Activated naive CD8-positive, alpha-beta T cell treated with anti-CD3 and anti-CD28 coated beads, Interleukin-2, amount 50 U/mL, for 24 hours (primary cell): ENCODE measurements at regions not wholly inside any gene's neighbourhood (a gene's known extent, or its start where the extent isn't known, plus 50 kb on each side); places are given as distances from the start of the nearest gene placed in this dataset.

Experiments
- ATAC-seq: fragments of 150-1000 bp; cut with Tn5 transposase; one replicate; pipeline ENCODE4 v1.10.0; 2021
- DNase-seq: peaks from one replicate; pipeline ENCODE4 v3.0.0; 2021
- H3K27ac Mint-ChIP-seq: one replicate; pipeline ENCODE4 v1.8.0; 2021; ENCODE audit warnings: mild to moderate bottlenecking, mixed read lengths
- H3K27me3 Mint-ChIP-seq: one replicate; pipeline ENCODE4 v1.8.0; 2021; ENCODE audit warnings: mixed read lengths
- H3K36me3 Mint-ChIP-seq: one replicate; pipeline ENCODE4 v1.8.0; 2021; ENCODE audit warnings: low read depth, mixed read lengths
- H3K4me1 Mint-ChIP-seq: one replicate; pipeline ENCODE4 v1.8.0; 2021; ENCODE audit warnings: mixed read lengths
- H3K4me3 Mint-ChIP-seq: one replicate; pipeline ENCODE4 v1.8.0; 2021; ENCODE audit warnings: mild to moderate bottlenecking, moderate library complexity, mixed read lengths
- H3K9me3 Mint-ChIP-seq: one replicate; pipeline ENCODE4 v1.8.0; 2021; ENCODE audit warnings: mixed read lengths

DNA sequence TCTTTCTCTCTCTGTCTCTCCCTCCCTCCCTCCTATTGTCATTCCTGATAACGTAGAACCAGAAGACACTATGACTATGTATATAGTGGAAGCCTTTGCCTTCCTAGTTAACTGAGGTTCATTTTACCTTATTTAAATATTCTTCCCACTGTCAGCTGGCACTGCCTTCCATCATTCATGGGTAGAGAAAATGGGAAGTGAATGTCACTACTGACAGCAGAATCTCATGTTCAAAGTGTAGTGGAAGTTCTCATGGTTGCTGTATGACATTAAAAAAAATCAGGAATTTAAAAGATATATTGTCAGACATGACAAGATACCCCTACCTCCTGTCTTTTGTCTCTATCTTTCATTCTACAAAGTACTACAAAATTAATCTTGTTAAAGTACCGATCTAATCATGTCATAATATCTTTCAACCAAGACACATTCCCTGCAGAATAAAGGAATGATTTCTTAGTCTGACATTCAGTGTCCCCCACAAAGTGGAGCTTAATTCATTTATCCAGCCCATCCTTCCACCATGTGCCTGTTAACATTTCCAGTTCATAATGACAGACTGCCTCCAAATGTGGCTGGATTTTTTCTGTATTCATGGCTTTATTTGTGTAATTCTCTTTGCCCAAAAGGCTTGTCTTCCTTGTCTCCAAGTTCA is 250.1 kb upstream of the CDH20 start:
- Mint-ChIP-seq H3K36me3 (no peaks in the 10 kb centered on the region), H3K27ac (no peak overlapping the region), H3K27me3 (no peaks in the 10 kb centered on the region), H3K4me1 (no peaks in the 10 kb centered on the region), H3K9me3 (no peaks in the 10 kb centered on the region), H3K4me3 (no peak overlapping the region)
- ATAC-seq, result no peak
- no peak for DNase-seq

DNA sequence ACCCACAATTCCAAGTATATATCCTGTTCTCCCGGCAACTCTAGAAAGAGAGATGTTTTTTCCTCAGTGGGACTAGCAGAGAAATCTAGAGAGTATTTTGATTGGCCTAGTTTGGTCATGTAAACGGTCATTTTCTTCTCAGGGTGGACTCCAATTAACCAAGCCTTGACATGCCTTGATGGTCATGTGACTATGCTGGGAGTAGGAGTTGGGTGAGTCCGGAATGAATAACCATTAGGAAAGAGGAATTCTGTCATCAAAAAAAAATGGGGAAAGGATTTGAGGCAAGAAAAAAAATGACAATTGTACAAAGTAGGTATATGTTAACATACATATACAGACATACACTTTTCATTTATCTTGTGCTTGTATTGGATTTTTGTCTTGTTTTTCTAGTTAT is 248.2 kb upstream of the CDH20 start:
- ATAC-seq (no peak), DNase-seq (no peak)
- Mint-ChIP-seq H3K4me3 (no peak overlapping the region), H3K27me3 (no peaks in the 10 kb centered on the region), H3K4me1 (no peaks in the 10 kb centered on the region), H3K36me3 (no peaks in the 10 kb centered on the region), H3K27ac (no peak overlapping the region), H3K9me3 (no peaks in the 10 kb centered on the region)

DNA sequence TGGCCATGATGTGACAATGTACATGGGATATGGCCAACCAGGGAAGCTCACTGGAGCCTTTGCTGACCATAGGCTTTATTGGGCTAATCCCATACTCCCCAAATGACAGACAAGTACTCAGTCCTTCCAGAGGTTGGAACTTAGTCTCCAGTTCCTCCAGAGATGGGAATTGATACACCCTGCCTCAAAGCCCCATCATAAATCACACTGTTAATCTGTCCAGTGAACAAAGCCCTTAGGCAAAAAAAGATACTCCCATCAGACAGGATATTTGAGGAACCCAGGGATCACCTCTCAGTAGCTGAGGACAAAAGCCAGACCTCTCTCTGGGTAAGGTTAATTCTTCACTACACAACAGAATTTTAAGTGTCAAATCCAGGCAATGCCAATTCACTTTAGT is 247.5 kb upstream of the CDH20 start:
- DNase-seq, result no peak
- no peak for ATAC-seq
- H3K27ac Mint-ChIP-seq, result no peak overlapping the region
- H3K36me3 Mint-ChIP-seq, result no peaks in the 10 kb centered on the region
- no peaks in the 10 kb centered on the region for H3K9me3 Mint-ChIP-seq
- no peaks in the 10 kb centered on the region for H3K27me3 Mint-ChIP-seq
- H3K4me3 Mint-ChIP-seq, result no peak overlapping the region
- no peaks in the 10 kb centered on the region for H3K4me1 Mint-ChIP-seq

DNA sequence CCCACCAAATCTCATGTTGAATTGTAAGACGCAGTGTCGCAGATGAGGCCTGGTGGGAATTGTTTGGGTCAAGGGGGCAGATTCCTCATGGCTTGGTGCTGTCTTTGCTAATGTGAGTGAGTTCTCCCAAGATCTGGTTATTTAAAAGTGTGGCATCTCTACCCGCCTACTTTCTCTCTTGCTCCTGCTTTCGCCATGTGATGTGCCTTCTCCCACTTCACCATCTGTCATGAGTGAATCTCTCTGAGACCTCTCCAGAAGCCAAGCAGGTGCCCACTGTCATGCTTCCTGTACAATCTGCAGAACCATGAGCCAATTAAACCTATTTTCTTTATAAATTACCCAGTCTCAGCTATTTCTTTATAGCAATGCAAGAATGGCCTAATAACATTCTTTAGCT is 246.6 kb upstream of the CDH20 start:
- Mint-ChIP-seq H3K36me3 (no peaks in the 10 kb centered on the region), H3K27ac (no peak overlapping the region), H3K4me1 (no peaks in the 10 kb centered on the region), H3K9me3 (no peaks in the 10 kb centered on the region), H3K4me3 (no peak overlapping the region), H3K27me3 (no peaks in the 10 kb centered on the region)
- no peak for DNase-seq
- ATAC-seq, result no peak

DNA sequence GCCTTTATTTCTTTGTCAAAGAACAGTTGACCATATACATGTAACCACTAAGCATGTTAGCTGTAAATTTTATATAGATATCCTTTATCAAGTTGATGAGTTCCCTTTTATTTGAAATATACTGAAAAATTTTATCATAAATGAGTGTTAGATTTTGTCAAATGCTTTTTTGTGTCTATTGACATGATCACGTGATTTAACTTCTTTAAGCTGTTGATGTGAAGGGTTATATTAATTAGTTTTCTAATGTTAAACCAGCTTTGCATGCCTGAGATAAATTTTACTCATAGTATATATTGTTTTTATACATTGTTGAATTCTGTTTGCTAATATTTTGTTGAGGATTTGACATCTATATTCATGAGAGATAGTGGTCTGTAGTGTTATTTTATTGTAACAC is 241.9 kb upstream of the CDH20 start:
- H3K4me1 Mint-ChIP-seq, result no peaks in the 10 kb centered on the region
- H3K27ac Mint-ChIP-seq, result no peak overlapping the region
- no peaks in the 10 kb centered on the region for H3K36me3 Mint-ChIP-seq
- no peaks in the 10 kb centered on the region for H3K9me3 Mint-ChIP-seq
- ATAC-seq (no peak), DNase-seq (no peak)
- H3K4me3 Mint-ChIP-seq, result no peak overlapping the region
- H3K27me3 Mint-ChIP-seq, result no peaks in the 10 kb centered on the region

DNA sequence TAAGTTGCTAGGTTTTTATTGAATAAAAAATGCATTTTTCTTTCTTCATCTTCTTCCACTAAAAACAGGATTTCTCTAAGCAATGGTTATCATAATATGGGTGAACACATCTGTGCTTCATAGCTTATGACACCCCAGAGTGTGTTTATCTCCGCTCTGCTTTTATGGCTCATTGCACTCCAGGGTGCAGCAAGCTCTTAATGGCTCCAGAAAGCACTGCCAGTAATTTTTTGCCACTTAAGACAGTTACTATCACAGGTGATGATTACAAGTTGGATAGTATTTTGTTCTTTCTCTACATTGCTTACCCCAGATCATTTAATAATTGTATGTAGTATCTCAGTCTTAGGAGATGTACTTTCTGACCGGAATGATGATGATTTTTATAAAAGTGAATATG is 239.3 kb upstream of the CDH20 start:
- no peaks in the 10 kb centered on the region for H3K4me1 Mint-ChIP-seq
- no peak overlapping the region for H3K4me3 Mint-ChIP-seq
- no peaks in the 10 kb centered on the region for H3K27me3 Mint-ChIP-seq
- ATAC-seq, result no peak
- no peak overlapping the region for H3K27ac Mint-ChIP-seq
- no peaks in the 10 kb centered on the region for H3K9me3 Mint-ChIP-seq
- no peak for DNase-seq
- H3K36me3 Mint-ChIP-seq, result no peaks in the 10 kb centered on the region

DNA sequence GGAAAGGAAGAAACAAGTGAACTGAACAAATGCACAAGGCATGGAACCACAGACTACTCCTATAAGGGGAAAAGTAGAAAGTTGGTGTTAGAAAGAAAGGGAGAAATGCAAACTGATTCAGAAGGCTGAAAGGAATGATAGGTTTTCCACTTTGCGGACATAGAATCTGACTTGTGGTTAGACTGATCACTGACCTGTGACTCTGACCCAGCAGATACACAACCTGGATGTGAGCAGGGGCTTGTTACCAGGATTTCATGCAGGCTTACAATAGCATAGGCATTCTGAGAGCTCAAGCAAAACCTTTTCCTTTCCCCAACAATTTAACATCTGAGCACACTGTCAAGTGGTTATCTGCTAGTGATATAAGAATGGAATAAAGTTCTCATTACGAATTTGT is 237.0 kb upstream of the CDH20 start:
- no peaks in the 10 kb centered on the region for H3K27me3 Mint-ChIP-seq
- H3K36me3 Mint-ChIP-seq, result no peaks in the 10 kb centered on the region
- no peak overlapping the region for H3K4me3 Mint-ChIP-seq
- no peak overlapping the region for H3K27ac Mint-ChIP-seq
- H3K9me3 Mint-ChIP-seq, result no peaks in the 10 kb centered on the region
- DNase-seq (no peak), ATAC-seq (no peak)
- H3K4me1 Mint-ChIP-seq, result no peaks in the 10 kb centered on the region

DNA sequence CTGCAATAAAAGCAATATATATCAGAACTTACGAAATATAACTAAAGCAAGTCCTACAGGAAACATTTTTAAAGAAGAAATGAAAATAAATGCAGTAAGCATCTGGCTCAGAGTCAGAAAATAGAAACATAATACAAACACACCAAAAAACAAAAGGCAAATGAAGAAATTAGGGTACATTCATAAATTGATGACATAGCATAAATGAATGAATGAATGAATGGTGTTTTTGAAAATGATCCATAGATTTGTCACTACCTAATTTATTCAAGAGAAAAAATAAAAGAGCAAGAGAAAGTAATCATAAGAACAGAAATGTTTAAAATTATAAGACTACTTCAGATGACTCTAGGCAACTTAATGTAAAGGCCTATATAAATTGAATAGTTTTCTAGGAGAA is 226.1 kb upstream of the CDH20 start:
- DNase-seq (no peak), ATAC-seq (no peak)
- Mint-ChIP-seq H3K4me1 (no peaks in the 10 kb centered on the region), H3K27ac (no peak overlapping the region), H3K36me3 (no peaks in the 10 kb centered on the region), H3K9me3 (peaks cover 5% of the 10 kb centered on the region), H3K27me3 (no peaks in the 10 kb centered on the region), H3K4me3 (no peak overlapping the region)

DNA sequence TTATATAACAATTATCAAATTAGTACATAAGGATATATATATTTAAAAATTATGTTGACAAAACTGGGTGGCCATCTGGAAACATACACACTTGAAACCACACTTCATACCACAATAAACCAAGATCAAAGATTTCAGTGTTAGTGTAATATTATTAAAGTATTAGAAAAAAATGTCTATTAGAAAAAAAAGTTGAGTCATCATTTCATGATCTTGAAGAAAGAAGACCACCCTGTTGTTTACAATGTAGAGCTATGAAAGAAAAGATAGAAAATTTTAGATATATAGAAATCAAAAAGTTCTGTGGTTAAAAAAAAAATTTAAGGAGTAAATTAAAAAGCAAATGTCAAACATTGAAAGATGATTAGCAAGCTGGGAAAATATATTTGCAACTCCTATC is 224.5 kb upstream of the CDH20 start:
- H3K36me3 Mint-ChIP-seq, result no peaks in the 10 kb centered on the region
- DNase-seq (no peak), ATAC-seq (no peak)
- no peak overlapping the region for H3K4me3 Mint-ChIP-seq
- peaks cover 5% of the 10 kb centered on the region for H3K9me3 Mint-ChIP-seq
- no peaks in the 10 kb centered on the region for H3K27me3 Mint-ChIP-seq
- no peaks in the 10 kb centered on the region for H3K4me1 Mint-ChIP-seq
- H3K27ac Mint-ChIP-seq, result no peak overlapping the region

DNA sequence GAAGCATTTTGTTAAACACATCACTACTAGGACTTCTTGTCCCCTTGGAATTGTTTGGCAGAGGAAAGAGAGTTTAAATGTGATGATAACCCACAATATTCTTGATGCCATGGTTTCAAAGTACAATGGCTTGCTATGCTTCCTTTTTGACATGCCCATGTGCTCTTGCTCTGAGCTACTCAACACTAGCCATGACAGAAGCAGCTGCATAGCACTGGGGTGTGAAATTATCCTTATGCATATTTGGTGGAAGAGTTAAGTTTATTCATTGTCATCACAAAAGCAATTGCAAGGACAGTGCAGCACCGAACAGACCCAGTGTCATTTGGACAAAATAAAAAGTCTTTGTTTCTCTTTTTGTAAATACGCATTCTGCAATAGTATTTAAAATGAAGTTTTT is 209.9 kb upstream of the CDH20 start:
- no peaks in the 10 kb centered on the region for H3K27me3 Mint-ChIP-seq
- no peaks in the 10 kb centered on the region for H3K9me3 Mint-ChIP-seq
- no peak for ATAC-seq
- no peak overlapping the region for H3K4me3 Mint-ChIP-seq
- H3K4me1 Mint-ChIP-seq, result no peaks in the 10 kb centered on the region
- H3K27ac Mint-ChIP-seq, result no peak overlapping the region
- DNase-seq, result no peak
- no peaks in the 10 kb centered on the region for H3K36me3 Mint-ChIP-seq

DNA sequence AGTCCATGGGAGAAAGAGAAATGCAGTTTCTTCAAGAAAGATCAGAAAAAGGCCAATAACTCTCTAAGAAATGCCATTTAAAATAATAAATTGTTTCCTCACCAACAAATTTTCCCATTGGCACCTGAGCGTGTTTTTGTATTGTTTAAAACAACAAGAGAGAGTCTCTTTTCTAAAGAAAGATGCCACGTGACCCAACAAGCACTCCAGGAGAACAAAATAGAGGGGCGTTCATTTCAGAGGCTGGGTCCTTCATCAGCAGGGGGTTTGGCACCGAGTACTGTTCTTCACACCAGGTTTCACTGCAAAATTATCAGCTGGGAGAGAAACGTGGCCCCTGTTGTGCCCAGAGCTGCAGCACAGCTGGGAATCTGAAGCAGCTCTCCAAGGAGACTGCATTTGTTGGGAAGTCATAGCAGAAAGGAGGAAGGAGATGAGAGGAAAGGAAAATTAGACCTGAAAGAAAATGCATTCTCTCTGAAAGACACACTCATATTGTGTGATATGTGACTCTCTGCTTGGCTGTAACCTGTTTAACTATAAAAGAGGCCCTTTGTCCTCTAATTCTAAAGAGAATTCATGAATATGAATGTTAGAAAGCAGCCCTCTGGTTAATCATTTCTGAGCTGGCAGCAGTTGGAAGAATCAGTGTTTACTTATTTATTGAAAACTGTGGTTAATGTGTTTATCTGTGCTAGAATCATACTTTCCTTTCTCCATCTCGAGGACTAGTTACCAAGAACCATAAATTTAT is 205.3 kb upstream of the CDH20 start:
- Mint-ChIP-seq H3K27ac (no peak overlapping the region), H3K36me3 (no peaks in the 10 kb centered on the region), H3K9me3 (no peaks in the 10 kb centered on the region), H3K27me3 (no peaks in the 10 kb centered on the region), H3K4me1 (no peaks in the 10 kb centered on the region), H3K4me3 (no peak overlapping the region)
- ATAC-seq, result no peak
- no peak for DNase-seq

DNA sequence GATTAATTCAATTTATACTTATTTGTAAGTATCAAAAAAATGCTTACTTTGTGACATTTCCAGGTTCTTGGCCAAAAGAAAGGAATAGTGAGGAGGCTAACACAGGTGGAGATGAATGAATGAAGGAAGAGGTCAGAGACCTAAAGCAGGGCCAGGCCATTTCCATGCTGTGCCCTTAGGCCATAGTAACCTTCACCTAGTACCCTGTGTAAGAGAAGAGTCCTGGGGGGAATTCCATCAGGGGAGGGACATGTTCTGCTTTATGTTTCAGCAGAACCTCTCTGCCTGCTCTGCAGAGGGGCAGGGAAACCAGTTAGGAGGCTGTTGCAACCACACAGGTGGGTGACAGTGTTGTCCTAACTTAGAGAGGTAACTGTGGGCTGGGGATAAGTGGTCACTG is 204.2 kb upstream of the CDH20 start:
- DNase-seq (no peak), ATAC-seq (no peak)
- H3K9me3 Mint-ChIP-seq, result no peaks in the 10 kb centered on the region
- H3K4me3 Mint-ChIP-seq, result no peak overlapping the region
- H3K27me3 Mint-ChIP-seq, result no peaks in the 10 kb centered on the region
- no peak overlapping the region for H3K27ac Mint-ChIP-seq
- no peaks in the 10 kb centered on the region for H3K4me1 Mint-ChIP-seq
- no peaks in the 10 kb centered on the region for H3K36me3 Mint-ChIP-seq

DNA sequence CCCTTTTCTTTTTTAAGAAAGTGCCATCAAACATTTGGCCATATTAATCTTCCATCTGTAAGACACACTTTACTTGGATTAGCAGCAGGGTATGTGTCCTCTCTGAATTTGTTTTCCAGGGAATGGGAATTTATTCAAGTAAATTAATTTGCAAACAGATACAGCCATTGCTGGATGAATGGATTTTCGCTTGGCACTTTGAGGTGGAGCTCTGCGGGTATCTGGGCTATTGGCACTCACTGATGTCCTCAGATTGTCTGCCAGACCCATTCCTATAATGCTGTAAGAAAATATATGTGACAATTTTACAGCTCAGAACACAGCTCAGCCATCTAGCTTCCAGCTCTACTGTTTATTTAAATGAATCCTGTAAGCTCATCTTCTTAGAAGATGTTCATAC is 201.2 kb upstream of the CDH20 start:
- H3K27me3 Mint-ChIP-seq, result no peaks in the 10 kb centered on the region
- DNase-seq, result no peak
- no peaks in the 10 kb centered on the region for H3K9me3 Mint-ChIP-seq
- H3K4me1 Mint-ChIP-seq, result no peaks in the 10 kb centered on the region
- no peaks in the 10 kb centered on the region for H3K36me3 Mint-ChIP-seq
- ATAC-seq, result no peak
- H3K4me3 Mint-ChIP-seq, result no peak overlapping the region
- H3K27ac Mint-ChIP-seq, result no peak overlapping the region

DNA sequence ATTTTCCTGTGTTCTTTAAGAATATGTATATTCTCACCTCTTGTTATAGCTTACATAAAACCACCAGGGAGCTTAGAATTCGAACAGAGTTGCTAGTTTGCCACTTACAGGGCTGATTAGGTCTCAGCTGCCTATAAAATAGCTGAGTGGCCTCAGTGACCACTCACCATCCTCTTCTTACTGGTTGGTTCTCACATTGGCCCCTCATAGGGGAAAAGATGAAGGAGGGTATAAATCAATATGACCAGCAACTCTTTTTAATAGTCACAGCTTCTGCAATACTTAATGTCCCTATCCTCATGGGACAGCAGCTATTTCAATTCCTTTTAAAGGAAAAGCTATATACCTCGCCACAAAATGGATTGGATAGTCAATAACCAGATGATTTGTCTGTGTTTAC is 199.4 kb upstream of the CDH20 start:
- ATAC-seq (no peak), DNase-seq (no peak)
- H3K27ac Mint-ChIP-seq, result no peak overlapping the region
- no peaks in the 10 kb centered on the region for H3K4me1 Mint-ChIP-seq
- H3K27me3 Mint-ChIP-seq, result no peaks in the 10 kb centered on the region
- H3K4me3 Mint-ChIP-seq, result no peak overlapping the region
- H3K9me3 Mint-ChIP-seq, result peaks cover 3% of the 10 kb centered on the region
- H3K36me3 Mint-ChIP-seq, result no peaks in the 10 kb centered on the region

DNA sequence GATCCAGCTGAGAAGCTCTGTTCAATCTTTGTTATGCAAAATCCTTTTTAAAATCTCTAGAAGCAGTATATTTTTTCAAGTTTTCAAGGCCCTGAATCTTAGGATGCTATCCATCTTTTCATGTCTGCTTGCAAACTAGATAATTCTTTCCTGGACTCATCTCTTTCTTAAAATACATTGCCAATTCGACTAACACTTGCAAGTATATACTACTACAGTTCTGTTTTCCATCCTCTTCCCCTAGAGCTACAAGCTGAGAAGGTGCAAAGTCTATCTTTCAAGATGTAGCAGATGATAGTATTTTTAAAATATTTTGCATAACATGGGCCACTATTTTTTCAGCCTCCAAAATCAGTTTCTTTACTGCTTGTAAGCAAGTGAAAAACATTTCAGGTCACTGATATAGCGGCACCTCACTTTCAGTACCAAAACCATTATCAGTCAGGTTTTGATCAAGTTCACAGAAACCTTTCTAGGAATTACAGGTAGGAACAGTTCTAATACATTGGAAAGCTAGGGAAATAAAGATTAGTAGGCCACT is 196.4 kb upstream of the CDH20 start:
- H3K4me1 Mint-ChIP-seq, result no peaks in the 10 kb centered on the region
- no peak for ATAC-seq
- no peak overlapping the region for H3K4me3 Mint-ChIP-seq
- H3K27ac Mint-ChIP-seq, result no peak overlapping the region
- peaks cover 3% of the 10 kb centered on the region for H3K9me3 Mint-ChIP-seq
- no peaks in the 10 kb centered on the region for H3K27me3 Mint-ChIP-seq
- DNase-seq, result no peak
- H3K36me3 Mint-ChIP-seq, result no peaks in the 10 kb centered on the region
